Neural cell (in vitro differentiated cells): ENCODE measurements at regions not wholly inside any gene's neighbourhood (a gene's known extent, or its start where the extent isn't known, plus 50 kb on each side); places are given as distances from the start of the nearest gene placed in this dataset.

Experiments
- EP300 ChIP-seq: fragments of 450-650 bp; conservative IDR thresholded peaks from 2 replicates; pipeline ENCODE4 v1.6.1; 2014; ENCODE audit warnings: antibody characterized with exemption, mild to moderate bottlenecking, moderate library complexity; ENCODE audit not compliant: poor library complexity, severe bottlenecking
- EZH2 ChIP-seq: fragments of 200-600, 300-800 bp; shearing (Covaris generic), sonication (generic); IDR thresholded peaks from 2 replicates; pipeline ENCODE4 v1.6.1; 2014; ENCODE audit warnings: antibody characterized with exemption, low read length, borderline replicate concordance, mild to moderate bottlenecking; ENCODE audit not compliant: insufficient read depth, poor library complexity, severe bottlenecking
- POLR2AphosphoS5 ChIP-seq: IDR thresholded peaks from 2 replicates; pipeline ENCODE4 v1.6.1; 2012
- RAD21 ChIP-seq: fragments of 450-650 bp; conservative IDR thresholded peaks from 2 replicates; pipeline ENCODE4 v1.6.1; 2014; ENCODE audit warnings: antibody characterized with exemption, mild to moderate bottlenecking, moderate library complexity
- TAF1 ChIP-seq: IDR thresholded peaks from 2 replicates; pipeline ENCODE4 v1.6.1; 2012; ENCODE audit warnings: low read depth
- TF ChIP-seq, protein P1 (sequence below): fragments of 450-650 bp; IDR thresholded peaks from 2 replicates; pipeline ENCODE4 v1.5.1; 2014; ENCODE audit warnings: antibody characterized with exemption, mild to moderate bottlenecking, moderate library complexity; ENCODE audit not compliant: poor library complexity, severe bottlenecking

DNA sequence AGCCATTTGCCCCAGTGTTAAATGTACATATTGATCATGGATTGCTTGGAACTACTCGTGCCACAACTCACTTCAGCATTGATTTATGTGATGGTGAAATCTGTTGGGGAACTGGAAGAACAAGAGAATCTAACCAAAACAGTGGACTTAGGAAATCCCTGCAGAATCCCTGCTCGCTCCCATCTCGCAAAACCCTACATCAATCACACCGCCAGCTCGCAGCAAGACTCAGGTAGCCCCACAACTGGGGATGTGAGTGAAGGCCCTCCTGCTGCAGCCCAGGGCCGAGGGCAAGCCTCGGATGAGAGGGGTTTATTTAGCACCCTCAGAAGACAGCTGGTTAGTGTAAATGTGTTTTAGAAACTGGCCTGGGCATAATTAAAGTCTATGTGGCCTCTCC is 171.6 kb downstream of the ANAPC1 start:
- TF ChIP-seq, protein P1, sequence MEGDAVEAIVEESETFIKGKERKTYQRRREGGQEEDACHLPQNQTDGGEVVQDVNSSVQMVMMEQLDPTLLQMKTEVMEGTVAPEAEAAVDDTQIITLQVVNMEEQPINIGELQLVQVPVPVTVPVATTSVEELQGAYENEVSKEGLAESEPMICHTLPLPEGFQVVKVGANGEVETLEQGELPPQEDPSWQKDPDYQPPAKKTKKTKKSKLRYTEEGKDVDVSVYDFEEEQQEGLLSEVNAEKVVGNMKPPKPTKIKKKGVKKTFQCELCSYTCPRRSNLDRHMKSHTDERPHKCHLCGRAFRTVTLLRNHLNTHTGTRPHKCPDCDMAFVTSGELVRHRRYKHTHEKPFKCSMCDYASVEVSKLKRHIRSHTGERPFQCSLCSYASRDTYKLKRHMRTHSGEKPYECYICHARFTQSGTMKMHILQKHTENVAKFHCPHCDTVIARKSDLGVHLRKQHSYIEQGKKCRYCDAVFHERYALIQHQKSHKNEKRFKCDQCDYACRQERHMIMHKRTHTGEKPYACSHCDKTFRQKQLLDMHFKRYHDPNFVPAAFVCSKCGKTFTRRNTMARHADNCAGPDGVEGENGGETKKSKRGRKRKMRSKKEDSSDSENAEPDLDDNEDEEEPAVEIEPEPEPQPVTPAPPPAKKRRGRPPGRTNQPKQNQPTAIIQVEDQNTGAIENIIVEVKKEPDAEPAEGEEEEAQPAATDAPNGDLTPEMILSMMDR, result no peak
- TF ChIP-seq TAF1 (no peak), RAD21 (no peak), EZH2 (no peak), EP300 (no peak), POLR2AphosphoS5 (no peak)
